MM.1S (cell line): ENCODE measurements at regions not wholly inside any gene's neighbourhood (a gene's known extent, or its start where the extent isn't known, plus 50 kb on each side); places are given as distances from the start of the nearest gene placed in this dataset.

Experiments used
- EZH2 ChIP-seq: fragments of 300-600 bp; sonication (generic); optimal IDR thresholded peaks from 2 replicates; pipeline ENCODE3; 2017; ENCODE audit warnings: low read depth, mild to moderate bottlenecking, antibody characterized with exemption, low read length, mixed read lengths
- EZH2phosphoT487 ChIP-seq: fragments of 300-600 bp; sonication (generic); IDR thresholded peaks from 2 replicates; pipeline ENCODE4 v1.6.1; 2018; ENCODE audit warnings: antibody characterized with exemption, low read length
- TF ChIP-seq, protein P1 (sequence below): fragments of 300-600 bp; sonication (generic); IDR thresholded peaks from 2 replicates; pipeline ENCODE4 v1.5.1; 2016; ENCODE audit warnings: antibody characterized with exemption, low read length, mixed read lengths

GRCh38 chr4:128358913-128359279, 71.3 kb upstream of the PGRMC2 start:
- TF ChIP-seq, protein P1, sequence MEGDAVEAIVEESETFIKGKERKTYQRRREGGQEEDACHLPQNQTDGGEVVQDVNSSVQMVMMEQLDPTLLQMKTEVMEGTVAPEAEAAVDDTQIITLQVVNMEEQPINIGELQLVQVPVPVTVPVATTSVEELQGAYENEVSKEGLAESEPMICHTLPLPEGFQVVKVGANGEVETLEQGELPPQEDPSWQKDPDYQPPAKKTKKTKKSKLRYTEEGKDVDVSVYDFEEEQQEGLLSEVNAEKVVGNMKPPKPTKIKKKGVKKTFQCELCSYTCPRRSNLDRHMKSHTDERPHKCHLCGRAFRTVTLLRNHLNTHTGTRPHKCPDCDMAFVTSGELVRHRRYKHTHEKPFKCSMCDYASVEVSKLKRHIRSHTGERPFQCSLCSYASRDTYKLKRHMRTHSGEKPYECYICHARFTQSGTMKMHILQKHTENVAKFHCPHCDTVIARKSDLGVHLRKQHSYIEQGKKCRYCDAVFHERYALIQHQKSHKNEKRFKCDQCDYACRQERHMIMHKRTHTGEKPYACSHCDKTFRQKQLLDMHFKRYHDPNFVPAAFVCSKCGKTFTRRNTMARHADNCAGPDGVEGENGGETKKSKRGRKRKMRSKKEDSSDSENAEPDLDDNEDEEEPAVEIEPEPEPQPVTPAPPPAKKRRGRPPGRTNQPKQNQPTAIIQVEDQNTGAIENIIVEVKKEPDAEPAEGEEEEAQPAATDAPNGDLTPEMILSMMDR: no peak
- no peak for TF ChIP-seq EZH2
- no peak for TF ChIP-seq EZH2phosphoT487
